WERI-Rb-1 (cell line): ENCODE measurements at regions not wholly inside any gene's neighbourhood (a gene's known extent, or its start where the extent isn't known, plus 50 kb on each side); places are given as distances from the start of the nearest gene placed in this dataset.

Experiments
- DNase-seq: peaks from one replicate; pipeline ENCODE4 v3.0.0-alpha.2; 2020
- H3K27ac ChIP-seq: fragments of 250-450 bp; sonication (Bioruptor Pico); 2 replicates; pipeline ENCODE4 v1.5.1; 2020; ENCODE audit warnings: mild to moderate bottlenecking, moderate library complexity
- H3K27me3 ChIP-seq: fragments of 250-450 bp; sonication (Bioruptor Pico); 2 replicates; pipeline ENCODE4 v1.5.1; 2021; ENCODE audit warnings: mild to moderate bottlenecking, low read depth, moderate library complexity; ENCODE audit not compliant: insufficient read depth, severe bottlenecking
- H3K36me3 ChIP-seq: fragments of 250-450 bp; sonication (Bioruptor Pico); 2 replicates; pipeline ENCODE4 v1.5.1; 2020; ENCODE audit warnings: mild to moderate bottlenecking, moderate library complexity
- H3K4me3 ChIP-seq: 2 replicates; pipeline ENCODE4 v1.5.1; 2011; ENCODE audit warnings: low read depth, mild to moderate bottlenecking, control low read depth, low read length
- H3K9me3 ChIP-seq: fragments of 250-450 bp; sonication (Bioruptor Pico); 2 replicates; pipeline ENCODE4 v1.5.1; 2021; ENCODE audit warnings: mild to moderate bottlenecking, moderate library complexity; ENCODE audit not compliant: severe bottlenecking
- TF ChIP-seq, protein P1 (sequence below): IDR thresholded peaks from 2 replicates; pipeline ENCODE4 v1.5.1; 2011; ENCODE audit warnings: low read depth, mild to moderate bottlenecking, control low read depth, inconsistent platforms, low read length

DNA sequence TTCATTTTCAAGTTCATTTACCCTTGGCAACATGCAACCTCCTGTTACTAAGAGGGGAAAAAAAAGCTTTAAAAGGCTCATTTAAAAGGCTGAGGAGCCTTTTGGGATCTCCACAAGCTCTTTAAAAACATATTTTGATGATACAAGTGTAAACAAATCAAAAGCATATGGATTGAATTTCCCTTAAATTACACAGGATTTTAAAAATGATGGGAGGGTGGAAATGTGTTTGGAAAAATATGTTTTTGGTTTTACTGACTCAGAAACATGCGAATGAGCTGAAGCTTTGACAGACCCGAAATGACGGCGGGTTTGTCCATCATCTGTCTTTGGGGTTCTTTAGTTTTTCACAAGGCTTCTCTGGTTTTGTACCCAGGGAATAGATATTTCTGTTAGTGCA is 180.6 kb upstream of the CCDC68 start:
- H3K4me3 ChIP-seq: no peak overlapping the region
- H3K36me3 ChIP-seq: no peaks in the 10 kb centered on the region
- TF ChIP-seq, protein P1, sequence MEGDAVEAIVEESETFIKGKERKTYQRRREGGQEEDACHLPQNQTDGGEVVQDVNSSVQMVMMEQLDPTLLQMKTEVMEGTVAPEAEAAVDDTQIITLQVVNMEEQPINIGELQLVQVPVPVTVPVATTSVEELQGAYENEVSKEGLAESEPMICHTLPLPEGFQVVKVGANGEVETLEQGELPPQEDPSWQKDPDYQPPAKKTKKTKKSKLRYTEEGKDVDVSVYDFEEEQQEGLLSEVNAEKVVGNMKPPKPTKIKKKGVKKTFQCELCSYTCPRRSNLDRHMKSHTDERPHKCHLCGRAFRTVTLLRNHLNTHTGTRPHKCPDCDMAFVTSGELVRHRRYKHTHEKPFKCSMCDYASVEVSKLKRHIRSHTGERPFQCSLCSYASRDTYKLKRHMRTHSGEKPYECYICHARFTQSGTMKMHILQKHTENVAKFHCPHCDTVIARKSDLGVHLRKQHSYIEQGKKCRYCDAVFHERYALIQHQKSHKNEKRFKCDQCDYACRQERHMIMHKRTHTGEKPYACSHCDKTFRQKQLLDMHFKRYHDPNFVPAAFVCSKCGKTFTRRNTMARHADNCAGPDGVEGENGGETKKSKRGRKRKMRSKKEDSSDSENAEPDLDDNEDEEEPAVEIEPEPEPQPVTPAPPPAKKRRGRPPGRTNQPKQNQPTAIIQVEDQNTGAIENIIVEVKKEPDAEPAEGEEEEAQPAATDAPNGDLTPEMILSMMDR: no peak
- H3K9me3 ChIP-seq: no peaks in the 10 kb centered on the region
- peaks cover 85% of the 10 kb centered on the region for H3K27me3 ChIP-seq
- H3K27ac ChIP-seq: no peak overlapping the region
- no peak for DNase-seq

GRCh38 chr18:55139307-55139706 is 180.0 kb upstream of the CCDC68 start:
- Histone ChIP-seq H3K9me3 (no peaks in the 10 kb centered on the region), H3K27me3 (peaks cover 90% of the 10 kb centered on the region), H3K36me3 (no peaks in the 10 kb centered on the region), H3K4me3 (no peak overlapping the region), H3K27ac (no peak overlapping the region)
- TF ChIP-seq, protein P1: no peak
- no peak for DNase-seq

DNA sequence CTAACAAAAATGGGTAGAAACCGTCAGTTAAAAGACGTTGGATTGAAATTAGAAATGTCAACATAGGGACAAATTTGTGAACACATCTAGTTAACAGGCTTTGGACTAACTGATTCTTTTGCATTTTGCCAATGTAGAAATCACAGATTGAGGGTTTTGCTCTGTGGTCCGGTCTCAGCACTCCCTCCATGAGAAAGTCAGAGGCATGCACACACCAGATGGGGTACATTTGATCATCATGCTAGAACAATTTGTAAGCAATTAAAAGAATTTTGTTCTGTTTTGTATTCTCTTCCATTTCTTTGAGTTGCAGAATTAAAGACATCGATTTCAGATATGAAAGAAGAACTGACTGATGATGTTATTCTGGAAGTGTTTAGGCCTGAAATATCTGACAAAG is 179.1 kb upstream of the CCDC68 start:
- Histone ChIP-seq H3K36me3 (no peaks in the 10 kb centered on the region), H3K27ac (no peak overlapping the region), H3K9me3 (no peaks in the 10 kb centered on the region), H3K27me3 (peaks cover 94% of the 10 kb centered on the region), H3K4me3 (no peak overlapping the region)
- DNase-seq: no peak
- TF ChIP-seq, protein P1: no peak

DNA sequence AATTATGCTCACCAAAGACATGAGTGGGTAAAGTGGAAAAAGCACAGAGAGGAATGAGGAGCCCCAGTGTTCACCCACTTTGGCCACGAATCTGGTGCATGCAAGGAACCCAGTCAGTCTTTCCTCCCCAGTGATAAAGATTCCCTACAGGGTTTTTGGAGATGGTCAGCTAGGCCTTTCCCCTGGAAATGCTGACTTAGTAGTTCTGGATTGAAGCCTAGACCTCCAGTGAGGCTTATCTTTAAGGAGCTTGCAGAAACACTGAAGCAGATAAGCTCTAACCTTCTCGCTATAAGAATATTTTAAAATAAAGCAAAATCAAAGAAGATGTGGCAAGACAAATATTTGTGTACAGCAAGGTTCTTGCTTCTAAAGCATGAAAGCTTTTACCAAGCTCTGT is 178.3 kb upstream of the CCDC68 start:
- Histone ChIP-seq H3K27me3 (peaks cover 96% of the 10 kb centered on the region), H3K4me3 (no peak overlapping the region), H3K27ac (no peak overlapping the region), H3K36me3 (no peaks in the 10 kb centered on the region), H3K9me3 (no peaks in the 10 kb centered on the region)
- TF ChIP-seq, protein P1: no peak
- no peak for DNase-seq

DNA sequence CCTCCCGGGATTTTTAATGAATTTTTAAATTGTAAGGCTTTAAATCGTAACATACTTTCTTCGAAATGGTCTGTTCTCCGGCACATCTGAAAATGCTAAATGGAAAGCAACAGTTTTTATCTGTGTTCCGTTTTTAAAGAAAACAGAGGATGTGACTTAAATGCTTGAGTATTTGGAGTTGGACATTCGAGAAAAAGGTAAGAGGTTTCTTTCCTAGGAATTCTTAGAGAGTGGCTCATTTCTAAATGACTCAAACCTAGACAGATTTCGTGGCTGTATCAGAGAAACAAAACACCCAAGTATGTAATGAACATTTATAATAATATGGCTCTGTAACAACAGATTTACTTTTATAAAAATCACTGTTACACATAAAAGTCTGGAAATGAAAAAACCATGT is 177.6 kb upstream of the CCDC68 start:
- no peaks in the 10 kb centered on the region for H3K36me3 ChIP-seq
- no peaks in the 10 kb centered on the region for H3K9me3 ChIP-seq
- TF ChIP-seq, protein P1: no peak
- DNase-seq: no peak
- H3K4me3 ChIP-seq: no peak overlapping the region
- peaks cover 96% of the 10 kb centered on the region for H3K27me3 ChIP-seq
- no peak overlapping the region for H3K27ac ChIP-seq

DNA sequence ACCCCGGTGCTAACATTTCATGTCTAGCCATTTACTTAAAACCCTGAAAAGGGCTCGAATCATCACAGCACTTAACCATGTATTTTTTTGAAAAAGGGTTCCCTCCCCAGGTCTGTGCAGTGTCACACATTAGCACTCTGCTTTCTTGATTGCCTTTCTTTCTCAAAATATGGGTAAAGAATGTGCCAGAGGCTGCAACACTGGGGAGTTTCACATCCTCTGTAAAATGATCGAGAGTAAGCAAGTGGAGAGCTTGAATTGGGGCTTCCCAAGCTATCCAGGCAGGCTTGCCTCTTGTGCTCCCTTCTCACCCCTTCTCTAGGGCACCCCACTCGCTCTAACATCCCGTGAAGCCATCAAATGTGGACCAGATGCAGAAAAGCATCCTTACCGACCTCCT is 177.0 kb upstream of the CCDC68 start:
- no peak overlapping the region for H3K4me3 ChIP-seq
- no peaks in the 10 kb centered on the region for H3K36me3 ChIP-seq
- TF ChIP-seq, protein P1: no peak
- no peak overlapping the region for H3K27ac ChIP-seq
- H3K9me3 ChIP-seq: no peaks in the 10 kb centered on the region
- peaks cover 96% of the 10 kb centered on the region for H3K27me3 ChIP-seq
- no peak for DNase-seq
